Gastrocnemius medialis (tissue), 4 donors: ENCODE measurements at regions not wholly inside any gene's neighbourhood (a gene's known extent, or its start where the extent isn't known, plus 50 kb on each side); places are given as distances from the start of the nearest gene placed in this dataset.

ENCODE experiments used
- ATAC-seq, 2 donors: fragments of 150-250 bp; one replicate each; pipeline ENCODE4 v1.9.1; 2016
- DNase-seq, 2 donors: peaks; one replicate each; pipeline ENCODE4 v3.0.0-alpha.2; 2019
- H3K27ac ChIP-seq, 4 donors: fragments of 200-600 bp; sonication (generic); 1 replicate in 1 of 4; 2 replicates in 3 of 4; pipeline ENCODE4 v1.5.1; 2016 to 2018; ENCODE audit warnings: mild to moderate bottlenecking in 2 of 4, moderate library complexity in 1 of 4
- H3K27me3 ChIP-seq, 3 donors: fragments of 200-600 bp; sonication (generic) in 2 of 3; 1 replicate in 1 of 3; 2 replicates in 2 of 3; pipeline versions ENCODE4 v1.5.1 to v1.6.0; 2016 to 2019; ENCODE audit warnings: mild to moderate bottlenecking in 1 of 3, moderate library complexity in 1 of 3
- H3K36me3 ChIP-seq, 2 donors: fragments of 200-600 bp; sonication (generic) in 1 of 2; one replicate each; pipeline ENCODE4 v1.5.1; 2017 to 2018
- H3K4me1 ChIP-seq, 2 donors: fragments of 200-600 bp; sonication (generic) in 1 of 2; one replicate each; pipeline ENCODE4 v1.5.1; 2016 to 2017; ENCODE audit warnings: mild to moderate bottlenecking in 2 of 2
- H3K4me3 ChIP-seq, 4 donors: fragments of 200-600 bp; sonication (generic) in 3 of 4; 1 replicate in 1 of 4; 2 replicates in 3 of 4; pipeline ENCODE4 v1.5.1; 2016 to 2019; ENCODE audit warnings: mild to moderate bottlenecking in 2 of 4
- H3K9me3 ChIP-seq, 3 donors: fragments of 200-600 bp; sonication (generic) in 2 of 3; 1 replicate in 1 of 3; 2 replicates in 2 of 3; pipeline ENCODE4 v1.5.1; 2016 to 2019
- CTCF ChIP-seq, 5 experiments: fragments of 450-650 bp in 3 of 5; fragments of 200-600 bp in 2 of 5; sonication (generic) in 2 of 5; IDR thresholded peaks in 4 of 5; conservative IDR thresholded peaks in 1 of 5; 1 replicate in 4 of 5; 2 replicates in 1 of 5; pipeline ENCODE4 v1.5.1; 2016 to 2019; ENCODE audit warnings: antibody characterized with exemption in 5 of 5, mild to moderate bottlenecking in 3 of 5, moderate library complexity in 3 of 5
- POLR2A ChIP-seq, 2 donors: fragments of 450-650 bp; IDR thresholded peaks; one replicate each; pipeline ENCODE4 v1.6.1; 2017; ENCODE audit warnings: antibody characterized with exemption in 2 of 2, mild to moderate bottlenecking in 2 of 2, moderate library complexity in 2 of 2
- in situ Hi-C, 4 donors: fragments of 200-750 bp; cut with MboI; loops; one replicate each; pipeline versions ENCODE4 v1.15.0 to v1.8.0; 2017; ENCODE audit warnings: low sequenced_read_pairs in 4 of 4
- intact Hi-C: fragments of 100-400 bp; cut with DNase I; formaldehyde crosslinking; loops from one replicate; pipeline ENCODE4 v1.15.1; 2023; ENCODE audit warnings: low total_unique reads

- H3K4me1 ChIP-seq, result no peaks in the 10 kb centered on the region
- TF ChIP-seq CTCF (IDR thresholded peaks at IDR 0.05 in 4 of 5, conservative IDR thresholded peaks at IDR 0.05 in 1 of 5) (no peak), POLR2A (IDR thresholded peaks at IDR 0.05) (no peak)
- no peak for ATAC-seq
- in situ Hi-C loops (no loop called here), intact Hi-C loops (no loop called here)
- no peaks in the 10 kb centered on the region for H3K9me3 ChIP-seq
- H3K27me3 ChIP-seq, result no peaks in the 10 kb centered on the region
- H3K27ac ChIP-seq, result no peak overlapping the region
- H3K36me3 ChIP-seq, result no peaks in the 10 kb centered on the region
- no peak for DNase-seq
- H3K4me3 ChIP-seq, result no peak overlapping the region
These were observed 704.3 kb downstream of the FRK start for GRCh38 chr6:115356371-115356770.

DNA sequence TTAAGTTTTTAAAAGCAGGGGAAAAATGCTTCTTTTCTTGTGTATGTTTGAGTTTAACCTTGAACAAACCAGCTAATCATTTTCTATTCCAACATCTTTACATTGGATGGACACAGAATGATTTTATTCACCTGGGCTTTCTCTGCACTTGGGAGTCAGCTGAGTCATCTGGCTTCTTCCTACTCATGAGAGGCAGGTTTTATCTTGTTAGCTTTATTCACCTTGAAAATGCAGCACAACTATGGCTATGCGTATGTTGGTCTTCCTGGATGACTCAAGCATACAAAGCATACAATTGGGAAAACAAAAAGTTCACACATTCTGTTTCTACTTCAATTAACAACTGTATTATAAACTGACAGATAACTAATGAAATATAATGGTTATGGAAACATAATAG is 737.7 kb downstream of the FRK start:
- no peaks in the 10 kb centered on the region for H3K4me1 ChIP-seq
- no peaks in the 10 kb centered on the region for H3K36me3 ChIP-seq
- no peak for DNase-seq
- ATAC-seq, result no peak
- no peak overlapping the region for H3K27ac ChIP-seq
- no peaks in the 10 kb centered on the region for H3K27me3 ChIP-seq
- in situ Hi-C loops, result no loop called here
- H3K9me3 ChIP-seq, result no peaks in the 10 kb centered on the region
- TF ChIP-seq POLR2A (IDR thresholded peaks at IDR 0.05) (no peak), CTCF (IDR thresholded peaks at IDR 0.05 in 4 of 5, conservative IDR thresholded peaks at IDR 0.05 in 1 of 5) (no peak)
- intact Hi-C loops, result no loop called here
- no peak overlapping the region for H3K4me3 ChIP-seq

GRCh38 chr6:115319823-115320222 is 740.9 kb downstream of the FRK start:
- H3K9me3 ChIP-seq, result no peaks in the 10 kb centered on the region
- H3K36me3 ChIP-seq, result no peaks in the 10 kb centered on the region
- H3K4me1 ChIP-seq, result no peaks in the 10 kb centered on the region
- H3K4me3 ChIP-seq, result no peak overlapping the region
- H3K27me3 ChIP-seq, result no peaks in the 10 kb centered on the region
- DNase-seq (no peak), ATAC-seq (no peak)
- intact Hi-C loops (no loop called here), in situ Hi-C loops (no loop called here)
- H3K27ac ChIP-seq, result no peak overlapping the region
- no peak for TF ChIP-seq CTCF (IDR thresholded peaks at IDR 0.05 in 4 of 5, conservative IDR thresholded peaks at IDR 0.05 in 1 of 5)
- no peak for TF ChIP-seq POLR2A (IDR thresholded peaks at IDR 0.05)

- Histone ChIP-seq H3K4me3 (no peak overlapping the region), H3K4me1 (no peaks in the 10 kb centered on the region), H3K27ac (no peak overlapping the region), H3K27me3 (no peaks in the 10 kb centered on the region), H3K36me3 (no peaks in the 10 kb centered on the region), H3K9me3 (no peaks in the 10 kb centered on the region)
- ATAC-seq (no peak), DNase-seq (no peak)
- in situ Hi-C loops (no loop called here), intact Hi-C loops (no loop called here)
- TF ChIP-seq POLR2A (IDR thresholded peaks at IDR 0.05) (no peak), CTCF (IDR thresholded peaks at IDR 0.05 in 4 of 5, conservative IDR thresholded peaks at IDR 0.05 in 1 of 5) (no peak)
These were observed 750.5 kb downstream of the FRK start for GRCh38 chr6:115310156-115310555.

DNA sequence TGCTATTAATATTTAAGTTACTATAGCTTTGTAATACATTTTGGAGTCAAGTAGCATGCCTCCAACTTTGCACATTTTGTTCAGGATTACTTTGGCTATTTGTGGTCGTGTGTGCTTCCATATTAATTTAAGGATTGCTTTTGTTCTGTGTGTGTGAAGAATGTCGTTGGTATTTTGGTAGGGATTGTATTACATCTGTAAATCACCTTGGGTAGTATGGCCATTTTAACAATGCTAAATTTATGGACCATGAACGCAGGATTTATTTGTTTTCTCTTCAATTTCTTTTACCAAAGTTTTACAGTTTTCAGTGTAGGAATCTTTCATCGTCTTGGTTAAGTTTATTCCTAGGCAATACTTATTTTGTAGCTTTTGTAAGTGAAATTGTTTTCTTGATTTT is 758.0 kb downstream of the FRK start:
- no peak overlapping the region for H3K4me3 ChIP-seq
- DNase-seq, result no peak
- intact Hi-C loops, result no loop called here
- H3K4me1 ChIP-seq, result no peaks in the 10 kb centered on the region
- no peak for ATAC-seq
- H3K27ac ChIP-seq, result no peak overlapping the region
- in situ Hi-C loops, result no loop called here
- H3K27me3 ChIP-seq, result no peaks in the 10 kb centered on the region
- no peaks in the 10 kb centered on the region for H3K36me3 ChIP-seq
- no peak for TF ChIP-seq CTCF (IDR thresholded peaks at IDR 0.05 in 4 of 5, conservative IDR thresholded peaks at IDR 0.05 in 1 of 5)
- TF ChIP-seq POLR2A (IDR thresholded peaks at IDR 0.05), result no peak
- H3K9me3 ChIP-seq, result no peaks in the 10 kb centered on the region
